ENCODE measurements at regions not wholly inside any gene's neighbourhood (a gene's known extent, or its start where the extent isn't known, plus 50 kb on each side); places are given as distances from the start of the nearest gene placed in this dataset.
"Not testable (repeated sequence)": the region's sequence is repeated elsewhere in the genome, so short reads cannot be mapped to it uniquely, and the experiment has no call there.

DNA sequence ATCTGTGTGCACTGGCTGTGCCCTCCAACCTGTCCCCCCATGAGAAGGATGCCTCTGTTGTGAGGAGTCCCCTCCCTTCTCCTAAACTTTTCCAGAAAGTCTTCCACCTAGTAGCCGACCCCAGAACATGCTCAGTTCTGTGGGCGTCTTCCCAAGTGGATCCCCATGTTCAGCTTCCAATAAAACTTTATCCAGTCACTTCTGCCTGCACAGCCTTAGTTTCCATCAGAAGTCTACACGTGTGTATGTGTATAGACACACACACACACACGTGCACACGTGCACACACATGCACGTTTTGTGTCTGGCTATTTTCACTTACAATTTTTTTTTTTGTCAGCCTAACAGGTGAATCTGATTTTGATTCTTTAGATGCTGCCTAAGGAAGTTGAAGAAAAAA lies 115.1 kb downstream of the RTP5 start:
- no peak for FAIRE-seq

DNA sequence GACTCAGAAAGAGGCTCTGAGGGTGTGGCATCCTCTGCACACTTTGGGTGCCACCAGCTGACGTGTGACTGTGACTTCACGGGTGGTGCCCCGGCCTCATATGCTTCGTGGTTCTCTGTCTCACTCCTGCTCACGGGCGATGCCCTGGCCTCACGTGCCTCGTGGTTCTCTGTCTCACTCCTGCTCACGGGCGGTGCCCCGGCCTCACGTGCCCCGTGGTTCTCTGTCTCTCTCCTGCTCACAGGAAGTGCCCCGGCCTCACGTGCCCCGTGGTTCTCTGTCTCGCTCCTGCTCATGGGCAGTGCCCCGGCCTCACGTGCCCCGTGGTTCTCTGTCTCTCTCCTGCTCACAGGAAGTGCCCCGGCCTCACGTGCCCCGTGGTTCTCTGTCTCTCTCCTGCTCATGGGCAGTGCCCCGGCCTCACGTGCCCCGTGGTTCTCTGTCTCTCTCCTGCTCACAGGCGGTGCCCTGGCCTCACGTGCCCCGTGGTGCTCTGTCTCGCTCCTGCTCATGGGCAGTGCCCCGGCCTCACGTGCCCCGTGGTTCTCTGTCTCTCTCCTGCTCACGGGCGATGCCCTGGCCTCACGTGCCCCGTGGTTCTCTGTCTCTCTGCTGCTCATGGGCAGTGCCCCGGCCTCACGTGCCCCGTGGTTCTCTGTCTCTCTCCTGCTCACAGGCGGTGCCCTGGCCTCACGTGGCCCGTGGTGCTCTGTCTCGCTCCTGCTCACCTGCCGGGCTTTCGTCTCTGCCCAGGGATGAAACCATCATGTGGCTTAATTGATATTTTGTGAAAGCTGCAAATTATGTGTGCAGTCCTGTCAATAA lies 115.8 kb downstream of the RTP5 start:
- not testable (repeated sequence) for FAIRE-seq

GRCh38 chr2:241985986-241986329 lies 116.4 kb downstream of the RTP5 start:
- no peak for FAIRE-seq

DNA sequence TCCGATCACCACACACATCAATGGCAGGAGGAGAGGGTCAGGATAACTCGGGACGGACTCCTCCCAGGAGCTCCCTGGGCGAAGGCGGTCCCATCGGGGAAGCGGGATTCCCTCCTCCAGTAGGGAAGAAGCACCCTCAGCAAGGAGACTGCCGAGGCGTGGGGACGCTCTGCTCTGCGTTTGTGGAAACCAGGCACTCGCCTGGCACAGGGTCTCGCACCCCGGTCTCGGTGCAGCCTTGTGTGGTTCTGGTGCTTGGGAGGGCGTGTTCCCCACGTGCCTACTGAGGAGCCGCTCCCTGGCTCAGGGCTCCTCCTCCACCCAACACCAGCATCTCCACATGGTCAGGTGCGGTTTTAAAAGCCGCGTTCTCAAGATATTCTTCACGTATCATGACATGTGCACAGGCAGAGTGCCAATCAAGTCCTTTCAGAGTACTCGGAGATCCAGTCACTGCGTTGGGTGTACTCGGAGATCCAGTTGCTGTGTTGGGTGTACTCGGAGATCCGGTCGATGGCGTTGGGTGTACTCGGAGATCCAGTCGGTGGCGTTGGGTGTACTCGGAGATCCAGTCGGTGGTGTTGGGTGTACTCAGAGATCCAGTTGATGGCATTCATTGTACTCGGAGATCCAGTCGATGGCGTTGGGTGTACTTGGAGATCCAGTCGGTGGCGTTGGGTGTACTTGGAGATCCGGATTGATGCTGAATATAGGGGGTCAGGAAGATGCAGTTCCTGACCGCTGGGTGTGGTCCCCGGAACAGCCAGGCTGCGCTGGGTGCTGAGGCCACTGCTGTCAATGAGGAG lies 117.5 kb downstream of the RTP5 start:
- no peak for FAIRE-seq

DNA sequence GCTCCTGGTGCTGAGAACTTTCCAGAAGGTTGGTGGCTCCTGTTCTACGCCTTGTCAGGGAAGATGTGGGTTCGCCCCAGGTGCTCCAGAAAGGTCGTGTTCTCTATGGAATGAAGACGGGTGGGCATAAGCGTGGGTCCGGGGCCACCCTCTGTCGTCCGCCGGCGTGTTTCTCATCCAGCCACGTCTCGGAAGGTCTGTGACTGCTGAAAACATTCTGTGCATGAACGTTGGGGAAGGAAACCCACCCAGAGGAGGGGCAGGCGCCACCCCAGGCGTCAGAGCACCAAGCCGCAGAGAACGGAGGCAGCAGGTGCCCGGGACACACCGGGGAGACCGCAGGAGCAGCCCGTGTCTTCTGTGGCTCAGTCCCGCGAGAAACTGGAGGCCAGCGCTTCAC lies 118.2 kb downstream of the RTP5 start:
- no peak for FAIRE-seq

- FAIRE-seq = no peak
Observed at GRCh38 chr2:241988146-241988545, 118.6 kb downstream of the RTP5 start.

DNA sequence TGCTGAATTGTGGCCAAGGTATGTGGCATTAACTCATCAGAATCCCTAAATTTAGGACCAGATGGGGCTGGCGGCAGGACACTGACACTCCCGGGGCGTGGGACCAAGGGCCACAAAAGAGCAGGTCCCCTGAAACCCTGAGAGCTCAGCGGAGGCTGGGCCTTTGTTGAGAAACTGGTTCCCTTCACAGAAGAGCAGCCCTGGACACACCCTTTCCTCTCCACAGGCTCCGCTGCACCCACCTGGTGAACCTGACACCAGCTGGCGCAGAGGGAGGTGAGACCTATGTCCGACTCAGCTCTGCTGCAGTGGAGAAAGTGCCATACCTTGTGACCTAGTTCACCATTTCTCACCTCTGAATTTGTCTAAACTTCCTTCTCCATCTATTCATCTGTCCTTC lies 119.5 kb downstream of the RTP5 start:
- no peak for FAIRE-seq

GRCh38 chr2:241990466-241990865 lies 120.9 kb downstream of the RTP5 start:
- FAIRE-seq = no peak

DNA sequence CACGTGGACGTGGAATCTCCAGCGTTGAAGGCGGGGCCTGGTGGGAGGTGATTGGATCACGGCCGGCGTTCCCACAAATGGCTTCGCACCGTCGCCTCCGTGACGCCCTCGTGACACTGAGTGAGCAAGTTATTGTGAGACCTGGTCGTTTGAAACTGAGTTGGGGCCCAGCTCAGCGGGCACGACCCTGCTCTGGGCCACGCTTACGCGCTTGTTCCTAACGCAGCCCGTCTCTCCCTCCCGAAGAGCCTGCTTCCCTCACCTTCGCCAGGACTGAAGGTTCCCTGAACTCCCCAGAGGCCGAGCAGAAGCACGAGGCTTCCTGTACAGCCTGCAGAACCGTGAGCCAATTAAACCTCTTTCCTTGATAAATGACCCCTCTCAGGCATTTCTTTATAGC lies 121.8 kb downstream of the RTP5 start:
- FAIRE-seq = no peak

GRCh38 chr2:241992753-241993152 lies 123.2 kb downstream of the RTP5 start:
- FAIRE-seq = no peak

GRCh38 chr2:241993386-241994005 lies 124.0 kb downstream of the RTP5 start:
- FAIRE-seq = no peak

DNA sequence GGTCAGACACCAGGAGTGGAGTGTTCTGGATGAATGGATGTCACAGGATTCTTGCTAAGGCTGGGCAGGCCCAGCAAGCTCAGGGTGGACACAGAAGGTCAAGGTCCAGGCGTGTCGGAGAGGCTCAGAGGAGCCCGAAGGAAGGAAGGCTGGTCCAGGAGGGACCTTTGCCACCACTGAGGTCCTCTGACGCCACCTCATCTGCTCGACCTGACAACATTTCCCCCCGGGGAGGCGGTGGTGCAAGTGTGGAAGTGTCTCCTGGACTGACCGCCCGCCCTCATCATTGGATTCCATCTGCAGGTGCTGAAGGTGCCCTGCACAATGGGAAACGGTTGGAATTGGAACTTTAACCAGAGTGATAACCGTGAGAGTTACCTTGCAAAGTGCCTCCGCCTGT lies 124.6 kb downstream of the RTP5 start:
- no peak for FAIRE-seq

DNA sequence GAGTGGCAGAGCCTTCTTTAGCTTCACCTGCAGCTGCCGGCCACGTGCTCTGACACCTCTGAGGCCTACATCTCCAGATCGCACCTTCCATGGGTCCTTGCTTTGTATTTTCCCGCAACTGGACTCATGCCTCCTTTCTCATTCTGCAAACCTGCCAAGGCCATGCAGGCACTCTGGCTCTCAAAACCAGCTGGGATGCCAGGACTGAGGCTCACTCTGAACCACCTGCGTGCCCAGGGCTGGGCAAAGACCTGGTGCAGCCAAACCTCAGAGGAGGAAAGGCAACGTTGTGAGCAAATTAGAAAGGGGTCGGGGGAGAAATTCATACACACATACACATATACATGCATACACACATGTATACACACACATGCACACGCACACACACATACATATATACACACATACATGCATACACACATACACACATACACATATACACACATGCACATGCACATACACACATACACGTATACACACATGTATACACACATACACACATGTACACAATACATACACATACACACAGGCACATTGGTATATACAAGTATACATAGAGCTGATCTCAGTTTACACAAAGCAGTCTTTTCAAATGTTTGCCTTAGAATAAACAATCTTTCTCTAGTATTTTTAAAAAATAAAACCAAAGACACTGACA lies 125.2 kb downstream of the RTP5 start:
- FAIRE-seq = no peak

- no peak for FAIRE-seq
Observed at GRCh38 chr2:241996100-241996499, 126.6 kb downstream of the RTP5 start.

DNA sequence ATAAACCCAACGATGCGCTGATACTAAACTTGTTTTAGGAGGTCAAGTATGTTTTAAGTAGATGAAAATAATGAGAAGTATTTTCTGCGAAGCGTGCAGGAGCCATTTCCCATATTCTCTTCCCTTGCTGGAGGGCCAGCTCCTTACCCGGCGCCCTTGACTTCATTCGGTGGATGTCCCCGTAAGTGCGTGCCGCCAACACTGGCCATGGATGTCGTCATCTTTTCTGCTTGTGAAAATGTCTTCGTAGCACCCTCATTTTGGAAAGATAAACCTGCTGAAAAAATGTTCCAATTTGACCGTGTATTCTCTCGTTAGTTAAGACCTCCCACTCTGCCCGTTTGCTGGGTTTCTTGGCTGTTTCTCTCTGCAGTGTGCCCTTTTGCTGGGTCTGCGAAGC lies 127.5 kb downstream of the RTP5 start:
- no peak for FAIRE-seq

- FAIRE-seq = no peak
Observed at GRCh38 chr2:241999184-241999583, 129.7 kb downstream of the RTP5 start.

DNA sequence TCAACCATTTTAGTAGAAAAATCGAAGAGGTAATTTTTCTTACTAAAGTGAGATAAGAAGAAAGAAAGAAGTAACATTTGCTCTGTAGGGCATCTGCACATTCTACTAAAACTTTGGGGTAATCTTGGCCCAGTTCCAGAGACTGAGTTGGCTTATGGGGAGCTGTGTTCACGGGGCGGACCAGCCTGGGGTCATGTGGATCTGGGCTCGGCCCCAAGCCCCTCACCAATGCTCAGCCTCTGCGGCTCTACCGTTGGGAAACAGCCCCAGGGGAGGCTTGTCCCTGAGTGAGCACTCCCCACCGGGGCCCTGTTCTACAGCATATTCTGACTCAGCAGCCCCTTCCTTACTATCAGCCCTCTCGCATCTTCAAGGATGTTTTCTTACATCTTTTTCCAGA lies 132.3 kb downstream of the RTP5 start:
- FAIRE-seq = no peak

GRCh38 chr2:242002944-242003343 lies 133.4 kb downstream of the RTP5 start:
- no peak for FAIRE-seq

DNA sequence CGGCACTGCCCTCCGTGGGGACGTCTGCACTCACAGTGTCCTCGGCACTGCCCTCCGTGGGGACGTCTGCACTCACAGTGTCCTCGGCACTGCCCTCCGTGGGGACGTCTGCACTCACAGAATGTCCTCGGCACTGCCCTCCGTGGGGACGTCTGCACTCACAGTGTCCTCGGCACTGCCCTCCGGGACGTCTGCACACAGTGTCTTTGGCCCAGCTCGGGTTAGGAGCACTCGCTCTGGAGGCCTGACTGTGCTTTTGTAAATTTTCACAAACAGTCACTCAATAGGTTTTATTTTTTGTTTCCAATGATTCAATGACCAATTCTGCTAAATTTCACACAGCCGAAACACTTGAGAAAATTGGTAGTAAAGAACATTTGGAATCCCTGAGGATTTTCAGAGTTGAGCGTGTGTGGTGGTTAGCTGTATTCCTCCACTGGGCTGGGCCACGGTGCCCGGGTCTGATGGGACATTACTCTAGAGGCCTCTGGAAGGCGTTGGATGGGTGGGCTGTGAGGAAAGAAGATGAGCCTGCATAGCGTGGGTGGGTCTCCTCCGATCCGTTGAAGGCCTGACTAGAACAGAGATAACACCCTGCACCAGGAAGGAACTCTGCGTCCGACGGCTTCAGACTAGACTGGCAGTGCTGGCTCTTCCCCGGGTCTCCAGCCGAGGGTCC lies 134.8 kb downstream of the RTP5 start:
- no peak for FAIRE-seq

DNA sequence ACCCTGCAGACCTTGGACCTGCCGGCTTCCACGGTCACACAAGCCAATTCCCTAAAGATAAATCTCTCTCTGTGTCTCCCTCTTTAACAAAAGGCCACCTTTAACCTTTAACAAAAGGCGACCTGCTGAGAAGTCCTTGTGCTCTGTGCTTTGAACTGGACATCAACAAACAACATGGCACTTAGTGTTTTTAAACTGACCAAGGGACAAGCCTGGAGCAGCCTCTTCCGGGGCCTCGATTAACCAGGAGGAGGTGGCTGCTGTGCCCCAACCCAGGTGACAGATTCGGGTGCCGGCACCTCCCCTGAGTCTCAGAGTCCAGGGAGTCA lies 135.3 kb downstream of the RTP5 start:
- FAIRE-seq = no peak

DNA sequence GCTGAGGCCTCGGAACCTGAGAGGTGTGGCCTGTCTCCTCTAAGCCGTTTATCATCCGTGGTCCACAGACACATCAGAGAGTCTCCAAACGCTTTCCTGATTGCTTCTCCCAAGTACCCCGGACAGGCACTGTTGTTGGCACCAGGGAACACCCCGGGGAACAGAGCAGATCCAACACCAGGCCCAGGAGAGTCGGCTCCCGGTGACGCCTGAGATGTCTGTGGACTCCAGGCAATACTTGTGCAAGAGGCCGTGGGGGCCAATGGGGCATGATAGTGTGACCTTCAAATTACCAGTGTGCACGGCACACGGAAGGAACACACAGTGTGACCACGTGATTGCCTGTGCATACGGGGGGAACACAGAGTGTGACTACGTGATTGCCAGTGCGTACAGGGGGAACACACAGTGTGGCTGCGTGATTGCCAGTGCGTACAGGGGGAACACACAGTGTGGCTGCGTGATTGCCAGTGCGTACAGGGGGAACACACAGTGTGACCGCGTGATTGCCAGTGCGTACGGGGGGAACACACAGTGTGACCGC lies 136.6 kb downstream of the RTP5 start:
- not testable (repeated sequence) for FAIRE-seq

GRCh38 chr2:242008908-242009307 lies 139.4 kb downstream of the RTP5 start:
- FAIRE-seq = not testable (repeated sequence)

DNA sequence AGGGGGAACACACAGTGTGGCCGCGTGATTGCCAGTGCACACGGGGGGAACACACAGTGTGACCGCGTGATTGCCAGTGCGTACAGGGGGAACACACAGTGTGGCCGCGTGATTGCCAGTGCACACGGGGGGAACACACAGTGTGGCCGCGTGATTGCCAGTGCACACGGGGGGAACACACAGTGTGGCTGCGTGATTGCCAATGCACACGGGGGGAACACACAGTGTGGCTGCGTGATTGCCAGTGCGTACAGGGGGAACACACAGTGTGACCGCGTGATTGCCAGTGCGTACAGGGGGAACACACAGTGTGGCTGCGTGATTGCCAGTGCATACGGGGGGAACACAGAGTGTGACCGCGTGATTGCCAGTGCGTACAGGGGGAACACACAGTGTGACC lies 140.3 kb downstream of the RTP5 start:
- not testable (repeated sequence) for FAIRE-seq

Measured in TTC549 (cell line).